GM12878 (cell line): ENCODE measurements at regions not wholly inside any gene's neighbourhood (a gene's known extent, or its start where the extent isn't known, plus 50 kb on each side); places are given as distances from the start of the nearest gene placed in this dataset.

Experiments
- ATAC-seq: fragments of 200-7000 bp; cut with Tn5 transposase; 3 replicates; pipeline ENCODE4 v1.9.1; 2020; ENCODE audit warnings: mild to moderate bottlenecking, moderate library complexity
- BruUV-seq: library from RNA; stranded (reverse); fragments of 400-500 nt; replicated peaks from 2 replicates; lab custom pipeline; 2021; lab: Mats Ljungman, UMichigan
- CTCF ChIA-PET: fragments of 300-600 bp; sonication (Branson Sonifier 250); formaldehyde crosslinking; extraction: SDS; loops from one replicate; lab custom pipeline; 2021; ENCODE audit warnings: inconsistent platforms; lab: Yijun Ruan, JAX
- POLR2A ChIA-PET: fragments of 350-600 bp; formaldehyde crosslinking; extraction: SDS; loops from one replicate; lab custom pipeline; 2021; ENCODE audit warnings: inconsistent platforms; lab: Charles Lee
- RAD21 ChIA-PET: fragments of 300-600 bp; sonication (Branson Sonifier 250); formaldehyde crosslinking; loops from one replicate; lab custom pipeline; 2023; ENCODE audit warnings: antibody characterized with exemption; ENCODE audit not compliant: unreplicated experiment; lab: Charles Lee
- SMC1A ChIA-PET: fragments of 300-600 bp; sonication (Branson Sonifier 250); formaldehyde crosslinking; loops from one replicate; lab custom pipeline; 2023; ENCODE audit not compliant: unreplicated experiment, uncharacterized antibody; lab: Charles Lee
- DNase-seq: peaks from one replicate; pipeline ENCODE4 v3.0.0-alpha.2; 2011; ENCODE audit warnings: low read depth, low spot score
- FAIRE-seq: peaks from 3 replicates; lab custom pipeline; 2011; peaks lifted over from hg19 to GRCh38; lab: Jason Lieb, UNC
- H2AFZ ChIP-seq: 2 replicates; pipeline ENCODE4 v1.6.0; 2011; ENCODE audit warnings: low read depth, low read length, control low read depth; ENCODE audit not compliant: control insufficient read depth
- H3K27ac ChIP-seq: 2 replicates; pipeline ENCODE4 v1.5.1; 2011; ENCODE audit warnings: control low read depth; ENCODE audit not compliant: control insufficient read depth, insufficient read depth
- H3K27me3 ChIP-seq, 2 experiments: replicated peaks in 1 of 2; 2 replicates each; pipeline versions ENCODE4 v1.6.0 to v1.6.1; 2011; ENCODE audit warnings: low read length in 1 of 2; ENCODE audit not compliant: control insufficient read depth in 2 of 2, insufficient read depth in 2 of 2
- H3K36me3 ChIP-seq, 2 experiments: 2 replicates each; pipeline ENCODE4 v1.5.1; 2011; ENCODE audit warnings: low read length in 1 of 2; ENCODE audit not compliant: control insufficient read depth in 2 of 2, insufficient read depth in 2 of 2
- H3K4me1 ChIP-seq: 2 replicates; pipeline ENCODE4 v1.6.1; 2011; ENCODE audit warnings: mild to moderate bottlenecking, low read length, moderate library complexity, mixed read lengths; ENCODE audit not compliant: control insufficient read depth, insufficient read depth
- H3K4me2 ChIP-seq: 2 replicates; pipeline ENCODE4 v1.6.0; 2011; ENCODE audit warnings: control low read depth; ENCODE audit not compliant: control insufficient read depth, insufficient read depth
- H3K4me3 ChIP-seq: fragments of 200-600 bp; sonication (generic); 2 replicates; pipeline ENCODE4 v1.5.1; 2016
- H3K79me2 ChIP-seq: 2 replicates; pipeline ENCODE4 v1.6.0; 2011; ENCODE audit warnings: low read length; ENCODE audit not compliant: control insufficient read depth, insufficient read depth
- H3K9ac ChIP-seq: 2 replicates; pipeline ENCODE4 v1.8.0; 2011; ENCODE audit warnings: low read length, control low read depth, mixed read lengths; ENCODE audit not compliant: control insufficient read depth, insufficient read depth
- H3K9me3 ChIP-seq: replicated peaks from 3 replicates; pipeline ENCODE4 v1.5.1; 2011; ENCODE audit warnings: mild to moderate bottlenecking, low read length; ENCODE audit not compliant: control insufficient read depth, insufficient read depth
- H4K20me1 ChIP-seq: 2 replicates; pipeline ENCODE4 v1.6.0; 2011; ENCODE audit not compliant: control insufficient read depth, insufficient read depth
- BACH1 ChIP-seq: fragments of 450-650 bp; IDR thresholded peaks from 2 replicates; pipeline ENCODE4 v1.6.1; 2017; ENCODE audit warnings: mild to moderate bottlenecking, borderline replicate concordance
- CEBPB ChIP-seq, 2 experiments: fragments of 150-350 bp in 1 of 2; IDR thresholded peaks; 2 replicates each; pipeline ENCODE4 v1.6.1; 2012 to 2014; ENCODE audit warnings: low read depth in 2 of 2, low read length in 2 of 2, borderline replicate concordance in 1 of 2, inconsistent platforms in 1 of 2
- EED ChIP-seq: sonication (generic); IDR thresholded peaks from 2 replicates; pipeline ENCODE4 v1.6.1; 2016; ENCODE audit warnings: antibody characterized with exemption, low read depth
- ESRRA ChIP-seq: IDR thresholded peaks from 2 replicates; pipeline ENCODE4 v1.6.1; 2012; ENCODE audit warnings: mild to moderate bottlenecking, low read length, improper control_type of control experiment
- MAX ChIP-seq: IDR thresholded peaks from 2 replicates; pipeline ENCODE4 v1.6.1; 2012; ENCODE audit warnings: low read depth, low read length, improper control_type of control experiment
- MTA2 ChIP-seq: fragments of 450-650 bp; IDR thresholded peaks from 2 replicates; pipeline ENCODE4 v1.6.1; 2016; ENCODE audit warnings: low read depth, mild to moderate bottlenecking, moderate library complexity
- POLR2A ChIP-seq: IDR thresholded peaks from 2 replicates; pipeline ENCODE4 v1.6.1; 2011; ENCODE audit warnings: low read depth, mild to moderate bottlenecking, low read length
- PRDM15 ChIP-seq: fragments of 450-650 bp; formaldehyde crosslinking; IDR thresholded peaks from 2 replicates; pipeline ENCODE4 v1.4.0; 2020; ENCODE audit warnings: mild to moderate bottlenecking, moderate library complexity
- SMAD5 ChIP-seq: IDR thresholded peaks from 2 replicates; pipeline ENCODE4 v1.6.1; 2016; ENCODE audit warnings: antibody characterized with exemption, low read depth
- SREBF1 ChIP-seq: IDR thresholded peaks from 2 replicates; pipeline ENCODE4 v1.6.1; 2012; ENCODE audit warnings: mild to moderate bottlenecking, low read length
- TCF12 ChIP-seq: IDR thresholded peaks from 2 replicates; pipeline ENCODE4 v1.6.1; 2011; ENCODE audit warnings: low read depth, mild to moderate bottlenecking, low read length
- USF2 ChIP-seq: IDR thresholded peaks from 2 replicates; pipeline ENCODE4 v1.6.1; 2011; ENCODE audit warnings: low read depth, low read length, improper control_type of control experiment, borderline replicate concordance
- ZBTB11 ChIP-seq: fragments of 450-650 bp; formaldehyde crosslinking; IDR thresholded peaks from 2 replicates; pipeline ENCODE4 v1.5.0; 2022; ENCODE audit warnings: mild to moderate bottlenecking, missing genetic modification characterization
- ZBTB4 ChIP-seq: fragments of 450-650 bp; formaldehyde crosslinking; IDR thresholded peaks from 2 replicates; pipeline ENCODE4 v1.4.0; 2022; ENCODE audit warnings: mild to moderate bottlenecking, moderate library complexity
- ZNF24 ChIP-seq: fragments of 450-650 bp; IDR thresholded peaks from 2 replicates; pipeline ENCODE4 v1.6.1; 2017; ENCODE audit warnings: antibody characterized with exemption, mild to moderate bottlenecking
- WGBS: methylation state at CpG from one replicate; pipeline ENCODE4 v1.1.6; 2016; ENCODE audit warnings: low lambda C conversion rate; ENCODE audit not compliant: insufficient replicate concordance, insufficient coverage; ENCODE audit errors: missing lambda C conversion rate; 5-methylcytosine and 5-hydroxymethylcytosine counted together
- in situ Hi-C: fragments of 300-500 bp; cut with MboI; formaldehyde crosslinking; loops from 9 replicates; pipeline ENCODE4 v1.14.3; 2018; ENCODE audit warnings: mixed read lengths
- intact Hi-C: fragments of 100-400 bp; cut with micrococcal nuclease; formaldehyde crosslinking; loops from one replicate; pipeline ENCODE4 v1.14.2; 2022; ENCODE audit not compliant: unreplicated experiment

GRCh38 chr13:107927557-107927956 is 287.8 kb downstream of the LIG4 start:
- in situ Hi-C loops: no loop called here
- Histone ChIP-seq H3K79me2 (no peaks in the 10 kb centered on the region), H3K4me2 (no peak overlapping the region), H3K9me3 (no peaks in the 10 kb centered on the region), H3K27me3 (no peaks in the 10 kb centered on the region), H3K9ac (no peak overlapping the region), H2AFZ (no peak overlapping the region), H3K4me3 (no peak overlapping the region), H3K4me1 (no peaks in the 10 kb centered on the region), H4K20me1 (no peaks in the 10 kb centered on the region), H3K36me3 (no peaks in the 10 kb centered on the region), H3K27ac (no peak overlapping the region)
- FAIRE-seq: no peak
- intact Hi-C loops: no loop called here
- ATAC-seq: no peak
- RAD21 ChIA-PET: no interaction called here
- no TSS peak for BruUV-seq
- no peak for DNase-seq
- CTCF ChIA-PET: no interaction called here
- 39% methylated on average over 4 of the region's 4 CpGs for WGBS
- SMC1A ChIA-PET: no interaction called here
- POLR2A ChIA-PET: no interaction called here
- TF ChIP-seq EED: no peak
- no peak for TF ChIP-seq BACH1
- TF ChIP-seq ZBTB11 (CRISPR knock-in tag): no peak
- no peak for TF ChIP-seq ZBTB4
- no peak for TF ChIP-seq MAX
- TF ChIP-seq SMAD5: no peak
- no peak for TF ChIP-seq TCF12
- no peak for TF ChIP-seq PRDM15 (CRISPR knock-in tag)
- TF ChIP-seq POLR2A: no peak
- no peak for TF ChIP-seq ZNF24
- TF ChIP-seq ESRRA: no peak
- no peak for TF ChIP-seq USF2
- TF ChIP-seq SREBF1: no peak
- no peak for TF ChIP-seq CEBPB (IDR thresholded peaks at IDR 0.05; ENCODE audit: borderline replicate concordance in 1 of 2, low read depth in 2 of 2, low read length in 2 of 2)
- no peak for TF ChIP-seq MTA2
